ENCODE measurements at regions not wholly inside any gene's neighbourhood (a gene's known extent, or its start where the extent isn't known, plus 50 kb on each side); places are given as distances from the start of the nearest gene placed in this dataset.

DNA sequence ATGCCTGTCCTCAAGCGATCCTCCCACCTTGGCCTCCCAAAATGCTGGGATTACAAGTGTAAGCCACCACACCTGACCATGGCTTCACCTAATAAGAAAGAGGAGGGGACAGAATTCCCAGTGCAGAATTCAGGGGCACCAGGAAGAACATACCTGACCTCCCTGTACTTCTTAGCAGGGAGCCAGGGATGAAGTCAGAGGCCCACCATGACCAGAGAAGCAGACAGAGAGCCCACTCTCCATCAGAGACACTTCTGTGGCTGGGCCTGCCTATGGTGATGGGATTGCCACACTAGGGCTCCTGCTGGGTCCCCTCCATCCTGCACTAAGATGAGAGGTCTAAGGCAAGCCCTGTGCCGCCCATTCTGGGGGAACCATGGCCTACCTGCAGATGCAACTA lies 157.4 kb upstream of the LYZL2 start (continued):
- TF ChIP-seq, protein P1, sequence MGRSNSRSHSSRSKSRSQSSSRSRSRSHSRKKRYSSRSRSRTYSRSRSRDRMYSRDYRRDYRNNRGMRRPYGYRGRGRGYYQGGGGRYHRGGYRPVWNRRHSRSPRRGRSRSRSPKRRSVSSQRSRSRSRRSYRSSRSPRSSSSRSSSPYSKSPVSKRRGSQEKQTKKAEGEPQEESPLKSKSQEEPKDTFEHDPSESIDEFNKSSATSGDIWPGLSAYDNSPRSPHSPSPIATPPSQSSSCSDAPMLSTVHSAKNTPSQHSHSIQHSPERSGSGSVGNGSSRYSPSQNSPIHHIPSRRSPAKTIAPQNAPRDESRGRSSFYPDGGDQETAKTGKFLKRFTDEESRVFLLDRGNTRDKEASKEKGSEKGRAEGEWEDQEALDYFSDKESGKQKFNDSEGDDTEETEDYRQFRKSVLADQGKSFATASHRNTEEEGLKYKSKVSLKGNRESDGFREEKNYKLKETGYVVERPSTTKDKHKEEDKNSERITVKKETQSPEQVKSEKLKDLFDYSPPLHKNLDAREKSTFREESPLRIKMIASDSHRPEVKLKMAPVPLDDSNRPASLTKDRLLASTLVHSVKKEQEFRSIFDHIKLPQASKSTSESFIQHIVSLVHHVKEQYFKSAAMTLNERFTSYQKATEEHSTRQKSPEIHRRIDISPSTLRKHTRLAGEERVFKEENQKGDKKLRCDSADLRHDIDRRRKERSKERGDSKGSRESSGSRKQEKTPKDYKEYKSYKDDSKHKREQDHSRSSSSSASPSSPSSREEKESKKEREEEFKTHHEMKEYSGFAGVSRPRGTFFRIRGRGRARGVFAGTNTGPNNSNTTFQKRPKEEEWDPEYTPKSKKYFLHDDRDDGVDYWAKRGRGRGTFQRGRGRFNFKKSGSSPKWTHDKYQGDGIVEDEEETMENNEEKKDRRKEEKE (IDR thresholded peaks at IDR 0.05): no peak
- no peak for TF ChIP-seq YEATS4 (CRISPR knock-in tag; IDR thresholded peaks at IDR 0.05; ENCODE audit: borderline replicate concordance)

DNA sequence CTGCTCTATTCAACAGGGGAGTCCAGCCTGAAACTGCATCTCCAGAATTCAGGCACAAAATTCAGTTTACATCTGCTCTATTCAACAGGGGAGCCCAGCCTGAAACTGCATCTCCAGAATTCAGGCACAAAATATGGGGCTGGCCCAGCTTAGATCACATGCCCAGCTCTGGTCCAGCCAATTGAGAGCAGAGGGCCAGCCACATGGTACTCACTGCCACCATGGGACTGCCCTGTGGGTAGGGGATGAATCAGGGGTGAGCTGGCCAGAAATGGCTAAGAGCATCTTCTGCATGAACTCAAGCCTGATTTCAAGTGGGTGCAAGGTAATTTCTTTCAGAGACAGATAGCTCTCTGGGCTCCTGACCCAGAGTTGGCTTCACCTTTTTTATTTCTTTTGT lies 156.6 kb upstream of the LYZL2 start:
- Histone ChIP-seq H2AFZ (ENCODE audit: low read length) (no peak overlapping the region), H3K79me2 (ENCODE audit: insufficient read depth, low read length) (no peaks in the 10 kb centered on the region), H3K4me3 (replicated peaks in 1 of 3; ENCODE audit: insufficient read depth in 1 of 3, low read depth in 2 of 3, low read length in 3 of 3) (no peak overlapping the region), H3K27me3 (ENCODE audit: control insufficient read depth in 1 of 2, insufficient read depth in 2 of 2, low read length in 2 of 2) (peaks cover 0 to 49% of the 10 kb centered on the region in 2 experiments; a peak in 4 of 5 replicates), H3K4me1 (ENCODE audit: insufficient read depth, low read length) (0 out of 2 replicates have a peak, but pooled peaks cover 7% of the 10 kb centered on the region), H3K9ac (ENCODE audit: insufficient read depth, low read depth, low read length) (no peak overlapping the region), H3K9me3 (ENCODE audit: low read length) (no peaks in the 10 kb centered on the region), H4K20me1 (ENCODE audit: insufficient read depth, low read length) (peaks cover 5% of the 10 kb centered on the region; the same call in 1 of the 2 replicates), H3K36me3 (replicated peaks in 1 of 2; ENCODE audit: control insufficient read depth in 1 of 2, insufficient read depth in 2 of 2, low read length in 2 of 2) (no peaks in the 10 kb centered on the region), H3K27ac (ENCODE audit: extremely low read length, insufficient read depth, low read length) (no peak overlapping the region), H3K4me2 (ENCODE audit: low read depth, low read length) (no peak overlapping the region)
- ChIA-PET CTCF (ENCODE audit: low intra/inter-chr PET ratio, low total read pairs) (no interaction called here), POLR2A (no interaction called here)
- TF ChIP-seq, protein P2, sequence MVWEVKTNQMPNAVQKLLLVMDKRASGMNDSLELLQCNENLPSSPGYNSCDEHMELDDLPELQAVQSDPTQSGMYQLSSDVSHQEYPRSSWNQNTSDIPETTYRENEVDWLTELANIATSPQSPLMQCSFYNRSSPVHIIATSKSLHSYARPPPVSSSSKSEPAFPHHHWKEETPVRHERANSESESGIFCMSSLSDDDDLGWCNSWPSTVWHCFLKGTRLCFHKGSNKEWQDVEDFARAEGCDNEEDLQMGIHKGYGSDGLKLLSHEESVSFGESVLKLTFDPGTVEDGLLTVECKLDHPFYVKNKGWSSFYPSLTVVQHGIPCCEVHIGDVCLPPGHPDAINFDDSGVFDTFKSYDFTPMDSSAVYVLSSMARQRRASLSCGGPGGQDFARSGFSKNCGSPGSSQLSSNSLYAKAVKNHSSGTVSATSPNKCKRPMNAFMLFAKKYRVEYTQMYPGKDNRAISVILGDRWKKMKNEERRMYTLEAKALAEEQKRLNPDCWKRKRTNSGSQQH (CRISPR knock-in tag; IDR thresholded peaks at IDR 0.05; ENCODE audit: low read depth): no peak
- TF ChIP-seq NR2F6 (IDR thresholded peaks at IDR 0.05) (no peak), NR2F6 (CRISPR knock-in tag; IDR thresholded peaks at IDR 0.05) (no peak), ZNF615 (CRISPR knock-in tag; IDR thresholded peaks at IDR 0.05; ENCODE audit: borderline replicate concordance) (no peak), HNRNPK (IDR thresholded peaks at IDR 0.05; ENCODE audit: low read depth, low read length, poor library complexity, severe bottlenecking) (no peak), ZFP90 (CRISPR knock-in tag; IDR thresholded peaks at IDR 0.05; ENCODE audit: borderline replicate concordance) (no peak), KDM4B (CRISPR knock-in tag; IDR thresholded peaks at IDR 0.05) (no peak), REXO4 (CRISPR knock-in tag; IDR thresholded peaks at IDR 0.05; ENCODE audit: borderline replicate concordance) (no peak)
- TF ChIP-seq, protein P3, sequence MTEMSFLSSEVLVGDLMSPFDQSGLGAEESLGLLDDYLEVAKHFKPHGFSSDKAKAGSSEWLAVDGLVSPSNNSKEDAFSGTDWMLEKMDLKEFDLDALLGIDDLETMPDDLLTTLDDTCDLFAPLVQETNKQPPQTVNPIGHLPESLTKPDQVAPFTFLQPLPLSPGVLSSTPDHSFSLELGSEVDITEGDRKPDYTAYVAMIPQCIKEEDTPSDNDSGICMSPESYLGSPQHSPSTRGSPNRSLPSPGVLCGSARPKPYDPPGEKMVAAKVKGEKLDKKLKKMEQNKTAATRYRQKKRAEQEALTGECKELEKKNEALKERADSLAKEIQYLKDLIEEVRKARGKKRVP (CRISPR knock-in tag; IDR thresholded peaks at IDR 0.05): no peak
- intact Hi-C loops (cut with micrococcal nuclease; ENCODE audit: unreplicated experiment) (no loop called here), in situ Hi-C loops (cut with HindIII; ENCODE audit: extremely low pct_ligation_motif_present, low pct_unique_long_range_greater_than_20kb) (loop anchor here (10.0 to 25.0 kb wide), 2 partner anchors 699 to 976 kb away; no protein-coding TSS in a partner anchor)
- no peak for DNase-seq (ENCODE audit: low spot score)
- FAIRE-seq: no peak
- no peak for ATAC-seq
- no TSS peak for BruUV-seq (replicated peaks)

Measured in HepG2 (cell line).